ENCODE measurements at regions not wholly inside any gene's neighbourhood (a gene's known extent, or its start where the extent isn't known, plus 50 kb on each side); places are given as distances from the start of the nearest gene placed in this dataset.

- ATAC-seq (peak; percentile 94), DNase-seq (ENCODE audit: low read depth, low spot score) (peak; percentile 68), FAIRE-seq (peak; percentile 31)
- TF ChIP-seq MTA2 (IDR thresholded peaks at IDR 0.05; ENCODE audit: low read depth) = peak; percentile 33; the same call in 1 of the 2 replicates
- TF ChIP-seq PML (IDR thresholded peaks at IDR 0.05; ENCODE audit: low read length) = no peak
- TF ChIP-seq ATF2 (IDR thresholded peaks at IDR 0.05; ENCODE audit: low read length) = peak; percentile 51; the same call in 1 of the 2 replicates
- TF ChIP-seq IKZF1 (conservative IDR thresholded peaks at IDR 0.05) = peak; percentile 6; the same call in 1 of the 2 replicates
- no peak; the same call in 1 of the 2 replicates for TF ChIP-seq FOXM1 (IDR thresholded peaks at IDR 0.05; ENCODE audit: low read depth, low read length)
- peak; percentile 46; a peak in 2 of 4 replicates for TF ChIP-seq IKZF2 (IDR thresholded peaks at IDR 0.05)
- peak; percentile 39; the same call in 1 of the 2 replicates for TF ChIP-seq SPI1 (IDR thresholded peaks at IDR 0.05; ENCODE audit: borderline replicate concordance, insufficient read depth, low read depth, low read length)
- no peak for TF ChIP-seq EZH2 (IDR thresholded peaks at IDR 0.05; ENCODE audit: borderline replicate concordance, control insufficient read depth, low read depth, low read length)
- TF ChIP-seq PAX5 (IDR thresholded peaks at IDR 0.05; ENCODE audit: borderline replicate concordance, low read depth, low read length) = peak; percentile 51; the same call in 1 of the 2 replicates
- TF ChIP-seq RUNX3 (IDR thresholded peaks at IDR 0.05; ENCODE audit: low read length) = peak; percentile 67
- 0 out of 2 replicates have a peak, but pooled peaks have one; percentile 18 for TF ChIP-seq CREM (IDR thresholded peaks at IDR 0.05; ENCODE audit: low read depth)
- TF ChIP-seq ZNF384 (IDR thresholded peaks at IDR 0.05; ENCODE audit: borderline replicate concordance, low read depth, low read length) = peak; percentile 56; the same call in 1 of the 2 replicates
- peak; percentile 55; the same call in 1 of the 2 replicates for TF ChIP-seq NFIC (IDR thresholded peaks at IDR 0.05; ENCODE audit: low read depth, low read length)
- TF ChIP-seq EED (IDR thresholded peaks at IDR 0.05; ENCODE audit: low read depth) = peak; percentile 42; the same call in 1 of the 2 replicates
- no peak for TF ChIP-seq EGR1 (IDR thresholded peaks at IDR 0.05; ENCODE audit: borderline replicate concordance in 1 of 2, low read depth in 2 of 2, low read length in 2 of 2)
- 0 out of 2 replicates have a peak, but pooled peaks have one; percentile 48 for TF ChIP-seq TCF7 (IDR thresholded peaks at IDR 0.05; ENCODE audit: borderline replicate concordance)
- TF ChIP-seq ETV6 (conservative IDR thresholded peaks at IDR 0.05 in 1 of 2, IDR thresholded peaks at IDR 0.05 in 1 of 2; ENCODE audit: borderline replicate concordance in 1 of 2, low read depth in 1 of 2) = peak in 1 of 2 experiments; percentile 48; a peak in 2 of 4 replicates
- peak; percentile 51 to 80; a peak in 3 of 4 replicates for TF ChIP-seq BHLHE40 (IDR thresholded peaks at IDR 0.05; ENCODE audit: borderline replicate concordance in 1 of 2, low read depth in 2 of 2, low read length in 1 of 2)
- TF ChIP-seq MEF2A (IDR thresholded peaks at IDR 0.05; ENCODE audit: insufficient read depth, low read depth, low read length) = 0 out of 2 replicates have a peak, but pooled peaks have one; percentile 5
- peak; percentile 30; the same call in 1 of the 2 replicates for TF ChIP-seq ATF7 (IDR thresholded peaks at IDR 0.05; ENCODE audit: low read depth)
- intact Hi-C loops (cut with micrococcal nuclease; ENCODE audit: unreplicated experiment) = no loop called here
- Histone ChIP-seq H4K20me1 (ENCODE audit: control insufficient read depth, insufficient read depth) (no peaks in the 10 kb centered on the region), H3K36me3 (ENCODE audit: control insufficient read depth in 2 of 2, insufficient read depth in 2 of 2, low read length in 1 of 2) (no peaks in the 10 kb centered on the region), H3K27me3 (replicated peaks in 1 of 2; ENCODE audit: control insufficient read depth in 2 of 2, insufficient read depth in 2 of 2, low read length in 1 of 2) (no peaks in the 10 kb centered on the region), H3K9me3 (replicated peaks; ENCODE audit: control insufficient read depth, insufficient read depth, low read length) (no peaks in the 10 kb centered on the region; the same call in 2 of the 3 replicates), H3K4me2 (ENCODE audit: control insufficient read depth, insufficient read depth) (peak overlapping the region; percentile 19), H3K4me3 (no peak overlapping the region), H3K27ac (ENCODE audit: control insufficient read depth, insufficient read depth) (no peak overlapping the region), H3K4me1 (ENCODE audit: control insufficient read depth, insufficient read depth, low read length) (peaks cover 6% of the 10 kb centered on the region), H2AFZ (ENCODE audit: control insufficient read depth, low read depth, low read length) (peak overlapping the region; percentile 30; the same call in 1 of the 2 replicates), H3K9ac (ENCODE audit: control insufficient read depth, insufficient read depth, low read length) (no peak overlapping the region), H3K79me2 (ENCODE audit: control insufficient read depth, insufficient read depth, low read length) (no peaks in the 10 kb centered on the region)
- in situ Hi-C loops (cut with MboI) = no loop called here
- POLR2A ChIA-PET = interaction anchor here (0.7 to 1.2 kb wide), 2 partner anchors 14 to 81 kb away, joined by 3 read pairs; no protein-coding TSS in a partner anchor
- no TSS peak for BruUV-seq (replicated peaks)
- CTCF ChIA-PET = interaction anchor here (0.6 to 1.1 kb wide), 4 partner anchors 17 to 208 kb away, joined by 3 read pairs; partner anchors contain the start of gene ENC1
- RAD21 ChIA-PET (ENCODE audit: unreplicated experiment) = interaction anchor here (0.8 to 2.3 kb wide), 4 partner anchors 12 to 200 kb away, joined by 3 to 7 read pairs (median 4); no protein-coding TSS in a partner anchor
- 8% methylated on average over 7 of the region's 7 CpGs for WGBS (ENCODE audit: insufficient coverage, insufficient replicate concordance, low lambda C conversion rate, missing lambda C conversion rate)
- SMC1A ChIA-PET (ENCODE audit: uncharacterized antibody, unreplicated experiment) = interaction anchor here (0.6 to 1.5 kb wide), 8 partner anchors 31 to 200 kb away, joined by 3 to 6 read pairs (median 4); no protein-coding TSS in a partner anchor
Measured at GRCh38 chr5:74433255-74433895, 207.2 kb downstream of the ENC1 start.
